AG08395 (cell line): ENCODE measurements at regions not wholly inside any gene's neighbourhood (a gene's known extent, or its start where the extent isn't known, plus 50 kb on each side); places are given as distances from the start of the nearest gene placed in this dataset.
A peak's percentile ranks its signal among the peaks of the same experiment; 100 is the strongest.

Source experiments
- DNase-seq: peaks from one replicate; pipeline ENCODE4 v3.0.0; 2012; ENCODE audit warnings: mixed read lengths, low spot score

DNA sequence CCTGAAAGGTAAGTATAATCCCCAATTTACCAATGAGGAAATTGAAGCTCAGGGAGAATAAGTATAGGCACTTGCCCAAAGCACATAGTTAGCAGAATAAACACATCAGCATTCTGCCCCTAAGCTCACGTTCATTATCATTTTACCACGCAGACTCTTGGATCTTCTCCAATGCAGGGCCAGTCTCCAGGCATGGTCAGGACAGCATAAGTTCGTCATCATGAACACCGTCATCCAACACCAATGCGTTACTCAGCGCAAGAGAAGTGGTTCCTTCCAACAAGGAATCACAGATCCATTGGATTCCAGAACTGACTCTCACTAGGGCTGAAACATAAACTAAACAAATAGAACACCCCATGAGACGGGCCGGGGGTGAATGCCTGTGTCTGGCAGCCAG, 86.5 kb upstream of the GPM6B start:
- DNase-seq: no peak

DNA sequence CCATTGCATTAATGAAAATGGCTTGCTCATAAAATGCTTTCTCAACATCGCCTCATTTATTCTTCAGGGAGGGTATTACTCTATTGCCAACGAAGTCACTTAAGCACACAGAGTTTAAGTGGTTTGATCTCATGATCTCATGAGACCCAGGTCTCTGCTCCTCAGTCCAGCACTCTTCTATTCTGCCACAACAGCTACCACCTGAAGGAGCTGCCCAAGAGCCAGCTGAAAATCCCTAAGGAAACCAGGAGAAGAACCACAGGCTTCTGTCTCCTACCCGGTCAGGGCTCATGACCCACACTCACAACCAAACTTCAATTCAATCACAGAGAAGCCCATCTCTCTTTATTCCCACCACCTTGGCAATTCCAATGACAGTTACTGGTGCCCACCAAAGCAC, 85.5 kb upstream of the GPM6B start:
- DNase-seq: no peak

DNA sequence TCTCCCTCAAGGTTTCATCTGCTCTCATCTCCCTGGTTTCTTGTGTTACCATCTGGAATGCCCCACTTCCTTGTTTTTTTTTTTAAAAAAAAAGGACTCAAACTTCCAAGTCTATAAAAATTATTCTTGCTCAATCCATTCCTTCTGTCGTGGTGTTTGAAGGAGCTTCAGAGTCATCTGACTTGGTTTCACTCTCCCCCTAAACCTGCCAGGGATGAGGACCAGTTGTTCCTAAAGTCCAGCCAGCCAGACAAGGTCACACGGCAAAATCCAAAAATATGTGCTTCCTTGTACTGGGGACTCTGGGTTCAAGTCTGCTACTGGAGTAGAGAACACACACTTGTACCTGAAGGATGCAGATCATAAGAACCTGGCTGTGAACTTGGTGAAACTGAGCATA, 84.5 kb upstream of the GPM6B start:
- no peak for DNase-seq

DNA sequence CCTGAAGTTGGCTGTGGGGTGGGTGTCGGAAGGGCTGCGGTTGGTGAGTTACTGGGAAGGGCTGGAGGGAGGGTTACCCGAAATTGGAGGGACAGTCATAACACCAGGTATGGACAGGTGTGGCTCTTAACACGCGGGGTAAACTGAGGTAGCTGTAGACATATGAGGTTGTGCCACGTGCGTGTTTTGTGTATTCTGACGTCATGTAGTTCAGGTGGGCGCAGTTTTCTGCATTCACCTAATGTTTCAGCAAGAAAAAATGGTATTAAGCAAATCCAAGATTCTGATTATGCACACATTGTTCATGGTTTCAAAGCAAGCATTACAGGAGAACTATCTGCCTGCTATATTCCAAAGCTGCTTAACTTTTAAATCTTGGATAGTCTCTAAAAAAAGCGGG, 83.5 kb upstream of the GPM6B start:
- DNase-seq: no peak

DNA sequence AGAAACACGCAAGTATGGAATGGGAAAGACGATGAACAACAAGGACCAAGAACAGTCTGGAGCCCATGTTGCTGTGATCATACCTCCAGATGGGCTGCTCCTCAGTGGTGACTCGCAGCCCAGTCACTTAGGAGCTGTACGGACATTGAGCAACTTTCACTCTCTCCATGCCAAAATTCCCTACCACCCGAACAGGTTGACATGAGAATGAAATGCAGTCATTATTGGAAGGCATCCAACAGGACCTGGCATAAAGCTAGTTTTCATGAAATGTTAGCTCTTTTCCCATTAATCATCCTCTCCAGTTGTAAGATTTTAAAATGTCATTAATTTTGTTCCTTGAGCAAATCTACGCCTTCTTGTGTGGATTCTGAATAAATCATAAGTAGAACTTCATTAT, 82.7 kb upstream of the GPM6B start:
- DNase-seq: peak; percentile 81

DNA sequence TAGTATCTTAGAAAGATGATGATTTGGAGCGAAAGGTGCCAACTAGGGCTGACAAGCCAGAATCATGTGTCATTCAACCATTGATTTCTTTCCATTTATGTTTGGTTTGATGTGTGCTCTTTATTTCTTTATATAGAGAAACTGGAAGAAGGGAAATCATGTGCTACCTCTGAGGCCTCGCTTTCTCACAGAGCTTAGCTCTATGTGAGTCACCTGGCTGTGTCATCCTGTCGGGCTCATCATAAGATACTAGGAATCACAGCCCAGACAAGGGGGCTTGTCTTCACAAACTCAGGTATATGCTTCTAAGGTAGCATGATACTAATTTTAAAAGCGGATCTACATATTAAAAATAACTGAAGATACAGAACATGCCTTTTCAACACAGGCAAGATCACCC, 81.7 kb upstream of the GPM6B start:
- no peak for DNase-seq

DNA sequence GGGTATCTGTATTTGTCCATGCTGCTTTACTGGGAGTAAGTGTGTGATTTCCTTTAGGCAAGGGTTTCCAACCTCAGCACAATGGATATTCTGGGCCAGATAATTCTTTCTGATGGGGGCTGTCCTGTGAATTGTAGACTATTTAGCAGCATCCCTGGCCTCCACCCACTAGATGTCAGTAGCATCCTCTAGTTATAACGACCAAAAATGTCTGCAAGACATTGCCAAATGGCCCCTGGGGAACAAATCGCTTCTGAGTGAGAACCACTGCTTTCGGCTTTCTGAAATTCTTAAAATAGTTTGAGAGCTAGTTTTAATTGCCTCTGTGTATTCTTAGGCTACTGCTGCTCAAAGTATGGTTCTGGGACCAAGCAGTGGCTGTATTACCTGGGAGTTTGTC, 81.2 kb upstream of the GPM6B start:
- DNase-seq: no peak

DNA sequence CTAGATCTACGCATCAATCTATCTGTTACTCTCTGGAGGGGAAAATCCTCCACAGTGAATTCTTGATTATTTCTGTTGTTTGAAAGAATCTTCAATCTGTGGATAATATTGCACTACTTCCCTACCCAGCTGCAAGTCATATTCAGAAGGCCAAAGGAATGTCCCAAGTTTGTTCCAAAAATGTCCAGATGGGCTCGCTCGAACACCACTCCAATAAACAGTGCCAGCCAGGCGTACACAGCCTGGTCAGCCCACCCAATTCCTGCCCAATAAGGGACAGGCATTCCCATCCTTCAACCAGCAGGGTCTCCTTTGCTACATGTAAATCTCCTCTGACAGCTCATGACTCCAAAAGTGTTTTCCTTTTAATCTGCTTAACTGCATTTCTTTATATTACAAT, 80.7 kb upstream of the GPM6B start:
- DNase-seq: no peak

DNA sequence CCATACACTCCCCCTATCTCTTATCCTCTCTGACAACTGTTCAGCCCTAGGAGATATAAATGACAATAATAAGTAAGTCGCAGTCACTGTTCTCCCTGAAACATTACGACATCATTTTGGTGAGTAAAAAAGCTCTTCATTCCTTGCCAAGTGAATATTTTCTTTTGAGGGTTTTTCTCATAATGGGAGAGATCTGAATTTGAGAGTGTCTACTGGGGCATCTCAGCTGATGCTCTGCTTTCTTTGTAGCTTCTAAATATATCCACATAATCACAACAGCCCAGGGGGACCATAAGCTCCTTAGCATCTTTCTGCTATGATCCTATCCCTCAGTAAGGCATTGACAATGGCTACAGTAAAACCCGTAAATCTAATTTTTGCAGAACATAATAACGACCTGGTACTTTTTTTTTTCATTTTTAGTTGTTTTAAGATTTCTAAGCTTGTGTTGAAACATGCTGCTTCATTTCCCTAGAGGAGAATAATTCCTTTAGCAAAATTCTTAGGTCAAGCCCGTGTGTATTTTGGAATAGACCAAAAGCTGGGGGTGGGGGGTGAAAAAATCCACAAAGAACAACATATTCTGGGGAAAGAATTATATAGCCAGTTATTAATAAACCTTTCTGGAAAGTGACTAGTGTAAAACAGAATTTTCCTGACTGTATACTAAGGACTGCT, 78.1 kb upstream of the GPM6B start:
- no peak for DNase-seq

DNA sequence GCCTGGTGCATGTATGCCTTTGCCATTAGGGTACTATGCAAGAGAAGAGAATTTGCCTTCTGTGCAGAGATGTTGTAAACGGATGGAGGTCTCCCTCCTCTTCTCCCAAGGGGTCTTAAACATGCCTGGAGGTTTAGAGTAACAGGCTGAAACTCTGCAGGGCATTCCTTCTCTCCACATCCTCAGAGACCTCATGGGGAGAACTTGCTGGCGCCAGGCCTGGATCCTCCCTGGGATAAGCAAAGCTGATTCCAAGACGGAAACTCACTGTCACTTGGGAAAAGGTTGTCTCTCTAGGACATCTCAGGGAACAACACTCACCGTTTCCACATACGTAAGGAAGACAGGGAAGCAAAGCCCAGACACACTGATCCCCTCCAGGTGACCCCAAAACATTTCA, 76.9 kb upstream of the GPM6B start:
- no peak for DNase-seq

DNA sequence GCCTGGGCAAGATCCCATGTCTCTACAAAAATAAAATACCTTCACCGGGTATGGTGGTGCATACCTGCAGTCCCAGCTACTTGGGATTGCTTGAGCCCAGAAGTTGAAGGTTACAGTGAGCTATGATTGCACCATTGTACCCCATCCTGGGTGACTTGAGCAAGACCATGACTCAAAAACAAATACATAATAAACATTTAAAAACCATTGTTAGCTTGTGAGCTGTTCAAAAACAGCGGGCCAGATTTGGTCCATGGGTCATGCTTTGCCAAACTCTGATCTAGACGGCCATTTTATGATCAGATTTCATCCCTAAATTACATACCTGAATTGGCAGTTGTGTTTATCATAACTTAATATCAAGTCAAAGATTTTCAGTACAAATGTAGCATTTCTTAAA, 76.0 kb upstream of the GPM6B start:
- DNase-seq: no peak

DNA sequence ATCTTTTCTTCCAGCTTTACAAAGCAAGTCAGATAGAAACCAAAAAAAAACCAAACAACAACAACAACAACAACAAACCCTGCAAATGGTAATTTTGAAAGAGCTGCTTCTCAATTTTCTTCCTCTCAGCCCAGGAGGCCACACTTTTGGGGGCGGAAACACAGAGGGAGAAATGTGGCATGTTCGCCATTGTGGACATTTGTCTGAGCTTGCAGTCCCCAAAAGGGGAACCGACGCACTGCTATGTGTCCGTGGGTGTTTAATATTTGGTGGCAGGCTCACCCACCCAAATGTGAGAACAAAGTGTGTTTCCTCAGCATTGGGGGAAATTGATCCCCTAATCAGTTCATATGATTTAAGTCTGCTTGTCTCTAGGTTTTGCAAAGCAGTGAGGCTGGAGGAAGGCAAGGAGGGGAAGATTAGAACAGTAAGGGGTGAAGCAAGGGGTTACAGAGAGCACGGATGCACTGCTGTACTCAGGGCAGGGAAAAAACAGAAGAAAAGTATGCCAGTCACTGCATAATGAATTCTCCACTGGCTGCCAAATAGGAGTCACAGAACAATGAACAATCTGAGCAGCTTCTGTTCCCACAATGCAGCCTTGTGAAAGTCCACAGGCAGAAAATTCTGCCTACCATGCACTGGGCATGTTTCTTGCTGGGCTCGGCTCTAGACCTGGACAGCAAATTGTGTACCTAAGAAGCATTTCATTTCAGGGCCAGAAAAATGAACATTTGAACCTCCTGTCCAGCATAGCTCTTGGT, 74.7 kb upstream of the GPM6B start:
- DNase-seq: no peak

DNA sequence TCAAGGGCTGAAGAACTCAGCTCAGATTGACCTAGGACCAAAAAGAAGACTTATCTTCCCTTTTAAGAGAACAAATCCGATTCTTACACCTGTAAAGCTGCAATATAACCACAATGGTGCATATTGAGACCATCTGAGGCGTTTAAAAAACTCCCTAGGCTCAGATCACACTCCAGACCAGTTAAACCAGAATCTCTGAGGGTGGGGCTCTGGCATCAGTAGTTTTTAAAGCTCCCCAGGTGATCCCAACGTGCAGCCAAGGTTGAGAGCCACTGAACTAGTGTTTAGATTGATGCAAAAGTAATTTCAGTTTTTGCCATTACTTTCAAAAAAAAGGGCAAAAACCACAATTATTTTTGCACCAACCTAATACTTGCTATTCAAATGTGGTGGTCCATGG, 73.9 kb upstream of the GPM6B start:
- DNase-seq: no peak

DNA sequence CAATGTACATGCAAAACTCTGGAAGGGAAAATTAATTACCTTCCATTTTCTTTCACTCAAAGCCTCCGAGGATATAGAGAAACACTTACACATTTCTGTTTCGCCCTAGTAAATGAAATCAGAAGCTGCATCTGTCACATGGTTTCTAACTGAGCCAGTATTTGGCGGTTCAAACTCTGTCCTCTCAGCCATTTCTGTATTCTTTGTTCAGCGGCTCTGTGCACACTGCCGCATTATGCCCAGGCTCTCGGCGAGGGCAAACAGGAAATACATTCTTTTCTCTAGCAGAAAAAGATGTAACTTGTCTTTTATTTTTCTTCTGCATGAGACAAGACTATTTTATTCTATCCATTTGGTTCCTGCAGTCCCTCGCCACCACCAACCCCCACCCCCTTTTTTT, 71.4 kb upstream of the GPM6B start:
- no peak for DNase-seq

DNA sequence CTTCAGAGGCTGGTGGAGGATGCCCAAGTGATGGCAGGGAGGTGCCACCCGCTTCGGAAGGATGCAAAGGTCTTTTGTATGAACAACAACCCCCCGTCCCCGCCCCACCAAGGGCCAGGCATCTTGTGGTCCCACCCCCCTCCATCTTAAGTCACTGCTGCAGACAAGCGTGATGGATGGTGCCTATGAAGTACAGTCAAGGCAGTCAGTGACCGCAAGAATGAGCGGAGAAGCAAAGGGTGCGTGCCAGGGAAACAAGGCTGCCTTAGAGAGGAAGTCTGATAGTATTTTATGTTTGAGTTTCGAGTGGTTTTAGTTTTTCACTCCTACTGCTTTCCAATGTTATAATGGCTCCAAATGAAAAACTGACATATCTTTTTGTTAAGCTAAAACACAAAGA, 68.7 kb upstream of the GPM6B start:
- DNase-seq: no peak

DNA sequence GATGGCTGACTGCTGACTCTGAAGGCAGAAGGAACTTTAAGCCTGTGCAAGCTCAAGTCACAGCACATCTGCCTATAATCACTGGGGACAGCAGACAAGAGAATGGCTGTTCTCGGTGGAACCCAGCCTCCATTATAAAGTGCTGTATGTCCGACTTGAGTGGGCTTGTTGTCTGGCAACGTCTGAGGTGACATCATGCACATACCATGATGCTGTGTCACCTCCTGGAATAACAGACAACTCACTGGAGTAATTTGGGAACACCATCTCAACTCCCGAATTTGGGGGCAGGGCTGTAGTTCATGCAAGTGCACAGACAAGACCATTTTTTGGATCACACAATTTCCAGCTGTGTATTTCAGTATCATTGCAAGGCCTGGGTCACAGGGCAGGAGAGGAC, 59.8 kb upstream of the GPM6B start:
- peak; percentile 33 for DNase-seq

DNA sequence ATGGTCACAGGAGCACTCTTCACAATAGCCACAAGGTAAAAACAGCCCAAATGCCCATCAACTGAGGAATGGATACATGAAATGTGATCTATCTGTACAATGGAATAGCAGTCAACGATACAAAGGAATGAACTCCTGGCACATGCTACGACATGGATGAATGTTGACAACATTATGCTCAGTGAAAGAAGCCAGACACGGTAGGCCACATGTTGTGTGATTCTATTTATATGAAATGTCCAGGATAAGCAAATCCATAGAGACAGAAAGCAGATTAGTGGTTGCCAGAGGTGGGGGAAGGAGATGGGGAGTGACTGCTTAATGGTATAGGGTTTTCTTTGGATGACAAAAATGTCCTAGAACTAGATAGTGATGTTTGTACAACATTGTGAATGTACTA, 58.7 kb upstream of the GPM6B start:
- DNase-seq: no peak

DNA sequence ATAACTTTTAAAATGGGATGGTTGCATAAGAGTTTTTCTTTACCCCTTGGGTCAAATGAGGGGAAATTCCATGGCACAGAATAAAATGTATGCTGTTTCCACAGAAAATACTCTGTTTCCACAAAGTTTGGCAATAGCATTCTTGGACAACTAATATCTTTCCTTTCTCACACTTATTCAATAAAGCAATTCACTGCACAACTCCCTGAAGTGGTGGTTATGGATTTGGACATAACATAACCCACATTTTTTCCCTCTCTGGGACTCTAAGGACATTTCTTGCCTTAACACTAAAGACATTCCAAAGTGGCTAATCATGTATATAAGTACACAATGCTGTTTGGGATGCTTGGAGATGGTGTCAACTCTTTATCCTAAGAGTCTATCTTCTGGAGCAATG, 51.7 kb upstream of the GPM6B start:
- DNase-seq: no peak
